ENCODE measurements at regions not wholly inside any gene's neighbourhood (a gene's known extent, or its start where the extent isn't known, plus 50 kb on each side); places are given as distances from the start of the nearest gene placed in this dataset.
"Not testable (repeated sequence)": the region's sequence is repeated elsewhere in the genome, so short reads cannot be mapped to it uniquely, and the experiment has no call there.

- no peak for DNase-seq (ENCODE audit: low read depth in 1 of 2, low spot score in 1 of 2)
Observed at GRCh38 chr6:119830494-119831295, 481.1 kb upstream of the MAN1A1 start.

GRCh38 chr6:119830069-119830468, 480.5 kb upstream of the MAN1A1 start:
- no peak for DNase-seq (ENCODE audit: low read depth in 1 of 2, low spot score in 1 of 2)

GRCh38 chr6:119829499-119829898, 479.9 kb upstream of the MAN1A1 start:
- not testable (repeated sequence) for DNase-seq (ENCODE audit: low read depth in 1 of 2, low spot score in 1 of 2)

GRCh38 chr6:119829006-119829405, 479.4 kb upstream of the MAN1A1 start:
- no peak for DNase-seq (ENCODE audit: low read depth in 1 of 2, low spot score in 1 of 2)

- no peak for DNase-seq (ENCODE audit: low read depth in 1 of 2, low spot score in 1 of 2)
Observed at GRCh38 chr6:119821380-119821779, 471.8 kb upstream of the MAN1A1 start.

GRCh38 chr6:119818876-119819275, 469.3 kb upstream of the MAN1A1 start:
- DNase-seq (ENCODE audit: low read depth in 1 of 2, low spot score in 1 of 2) = no peak

- no peak for DNase-seq (ENCODE audit: low read depth in 1 of 2, low spot score in 1 of 2)
Observed at GRCh38 chr6:119814609-119815400, 465.2 kb upstream of the MAN1A1 start.

GRCh38 chr6:119802464-119802863, 452.9 kb upstream of the MAN1A1 start:
- no peak for DNase-seq (ENCODE audit: low read depth in 1 of 2, low spot score in 1 of 2)

GRCh38 chr6:119801056-119801455, 451.5 kb upstream of the MAN1A1 start:
- no peak for DNase-seq (ENCODE audit: low read depth in 1 of 2, low spot score in 1 of 2)

- DNase-seq (ENCODE audit: low read depth in 1 of 2, low spot score in 1 of 2) = no peak
Observed at GRCh38 chr6:119800526-119800925, 451.0 kb upstream of the MAN1A1 start.

- DNase-seq (ENCODE audit: low read depth in 1 of 2, low spot score in 1 of 2) = no peak
Observed at GRCh38 chr6:119799596-119800509, 450.3 kb upstream of the MAN1A1 start.

GRCh38 chr6:119791736-119792135, 442.2 kb upstream of the MAN1A1 start:
- no peak for DNase-seq (ENCODE audit: low read depth in 1 of 2, low spot score in 1 of 2)

- DNase-seq (ENCODE audit: low read depth in 1 of 2, low spot score in 1 of 2) = no peak
Observed at GRCh38 chr6:119781365-119781764, 431.8 kb upstream of the MAN1A1 start.

GRCh38 chr6:119768201-119768600, 418.6 kb upstream of the MAN1A1 start:
- DNase-seq (ENCODE audit: low read depth in 1 of 2, low spot score in 1 of 2) = no peak

GRCh38 chr6:119764927-119765681, 415.5 kb upstream of the MAN1A1 start:
- no peak for DNase-seq (ENCODE audit: low read depth in 1 of 2, low spot score in 1 of 2)

GRCh38 chr6:119760046-119760445, 410.5 kb upstream of the MAN1A1 start:
- DNase-seq (ENCODE audit: low read depth in 1 of 2, low spot score in 1 of 2) = no peak

GRCh38 chr6:119758385-119758784, 408.8 kb upstream of the MAN1A1 start:
- DNase-seq (ENCODE audit: low read depth in 1 of 2, low spot score in 1 of 2) = no peak

GRCh38 chr6:119757467-119757866, 407.9 kb upstream of the MAN1A1 start:
- DNase-seq (ENCODE audit: low read depth in 1 of 2, low spot score in 1 of 2) = no peak

- DNase-seq (ENCODE audit: low read depth in 1 of 2, low spot score in 1 of 2) = no peak
Observed at GRCh38 chr6:119749335-119749734, 399.8 kb upstream of the MAN1A1 start.

- not testable (repeated sequence) for DNase-seq (ENCODE audit: low read depth in 1 of 2, low spot score in 1 of 2)
Observed at GRCh38 chr6:119748535-119748934, 399.0 kb upstream of the MAN1A1 start.
